ENCODE measurements at regions not wholly inside any gene's neighbourhood (a gene's known extent, or its start where the extent isn't known, plus 50 kb on each side); places are given as distances from the start of the nearest gene placed in this dataset.

GRCh38 chr10:24118246-24118645 lies 90.7 kb upstream of the KIAA1217 start:
- Mint-ChIP-seq H3K4me1 (ENCODE audit: unreplicated experiment) (no peaks in the 10 kb centered on the region), H3K27ac (ENCODE audit: unreplicated experiment) (no peak overlapping the region)
- no peak for DNase-seq (ENCODE audit: extremely low spot score, unreplicated experiment)

GRCh38 chr10:24119896-24120295 lies 89.0 kb upstream of the KIAA1217 start:
- Mint-ChIP-seq H3K4me1 (ENCODE audit: unreplicated experiment) (no peaks in the 10 kb centered on the region), H3K4me3 (ENCODE audit: unreplicated experiment) (no peak overlapping the region)
- TF ChIP-seq CTCF (IDR thresholded peaks at IDR 0.05) = no peak

More at GRCh38 chr10:24118246-24118645, 90.7 kb upstream of the KIAA1217 start:
- Mint-ChIP-seq H3K4me3 (ENCODE audit: unreplicated experiment) (no peak overlapping the region), H3K9me3 (ENCODE audit: unreplicated experiment) (peaks cover 4% of the 10 kb centered on the region), H3K27me3 (ENCODE audit: unreplicated experiment) (no peaks in the 10 kb centered on the region), H3K36me3 (ENCODE audit: unreplicated experiment) (no peaks in the 10 kb centered on the region)
- TF ChIP-seq CTCF (IDR thresholded peaks at IDR 0.05) = no peak

GRCh38 chr10:24120646-24121045 lies 88.3 kb upstream of the KIAA1217 start:
- TF ChIP-seq CTCF (IDR thresholded peaks at IDR 0.05) = no peak
- no peak for DNase-seq (ENCODE audit: extremely low spot score, unreplicated experiment)
- H3K4me3 Mint-ChIP-seq (ENCODE audit: unreplicated experiment) = no peak overlapping the region
- no peak overlapping the region for H3K27ac Mint-ChIP-seq (ENCODE audit: unreplicated experiment)
- no peaks in the 10 kb centered on the region for H3K36me3 Mint-ChIP-seq (ENCODE audit: unreplicated experiment)
- H3K9me3 Mint-ChIP-seq (ENCODE audit: unreplicated experiment) = no peaks in the 10 kb centered on the region
- no peaks in the 10 kb centered on the region for H3K27me3 Mint-ChIP-seq (ENCODE audit: unreplicated experiment)
- H3K4me1 Mint-ChIP-seq (ENCODE audit: unreplicated experiment) = no peaks in the 10 kb centered on the region

More at GRCh38 chr10:24119896-24120295, 89.0 kb upstream of the KIAA1217 start:
- H3K27me3 Mint-ChIP-seq (ENCODE audit: unreplicated experiment) = no peaks in the 10 kb centered on the region
- no peaks in the 10 kb centered on the region for H3K36me3 Mint-ChIP-seq (ENCODE audit: unreplicated experiment)
- no peaks in the 10 kb centered on the region for H3K9me3 Mint-ChIP-seq (ENCODE audit: unreplicated experiment)
- no peak overlapping the region for H3K27ac Mint-ChIP-seq (ENCODE audit: unreplicated experiment)
- DNase-seq (ENCODE audit: extremely low spot score, unreplicated experiment) = no peak

GRCh38 chr10:24127516-24127915 lies 81.4 kb upstream of the KIAA1217 start:
- no peak for DNase-seq (ENCODE audit: extremely low spot score, unreplicated experiment)
- Mint-ChIP-seq H3K4me1 (ENCODE audit: unreplicated experiment) (no peaks in the 10 kb centered on the region), H3K36me3 (ENCODE audit: unreplicated experiment) (no peaks in the 10 kb centered on the region), H3K4me3 (ENCODE audit: unreplicated experiment) (no peak overlapping the region), H3K27ac (ENCODE audit: unreplicated experiment) (no peak overlapping the region), H3K9me3 (ENCODE audit: unreplicated experiment) (peaks cover 4% of the 10 kb centered on the region), H3K27me3 (ENCODE audit: unreplicated experiment) (no peaks in the 10 kb centered on the region)
- no peak for TF ChIP-seq CTCF (IDR thresholded peaks at IDR 0.05)

- TF ChIP-seq CTCF (IDR thresholded peaks at IDR 0.05) = no peak
- Mint-ChIP-seq H3K27ac (ENCODE audit: unreplicated experiment) (no peak overlapping the region), H3K36me3 (ENCODE audit: unreplicated experiment) (no peaks in the 10 kb centered on the region), H3K4me1 (ENCODE audit: unreplicated experiment) (no peaks in the 10 kb centered on the region), H3K27me3 (ENCODE audit: unreplicated experiment) (no peaks in the 10 kb centered on the region), H3K9me3 (ENCODE audit: unreplicated experiment) (peaks cover 11% of the 10 kb centered on the region), H3K4me3 (ENCODE audit: unreplicated experiment) (no peak overlapping the region)
- DNase-seq (ENCODE audit: extremely low spot score, unreplicated experiment) = no peak
Observed at GRCh38 chr10:24128066-24128730, 80.7 kb upstream of the KIAA1217 start.

Measured in osteocyte (in vitro differentiated cells).